HFF-Myc (cell line): ENCODE measurements at regions not wholly inside any gene's neighbourhood (a gene's known extent, or its start where the extent isn't known, plus 50 kb on each side); places are given as distances from the start of the nearest gene placed in this dataset.

Experiments used
- DNase-seq: peaks from one replicate; pipeline ENCODE4 v3.0.0-alpha.2; 2011; ENCODE audit warnings: low read depth; ENCODE audit errors: extremely low read depth
- H3K4me3 ChIP-seq: replicated peaks from 2 replicates; pipeline ENCODE4 v1.5.1; 2011; ENCODE audit warnings: low read depth, mild to moderate bottlenecking, control low read depth, low read length
- TF ChIP-seq, protein P1 (sequence below): IDR thresholded peaks from 2 replicates; pipeline ENCODE4 v1.5.1; 2012; ENCODE audit warnings: mild to moderate bottlenecking, low read depth, low read length, control low read depth; ENCODE audit errors: missing control alignments

GRCh38 chr4:124104101-124104500, 608.4 kb downstream of the ANKRD50 start:
- TF ChIP-seq, protein P1, sequence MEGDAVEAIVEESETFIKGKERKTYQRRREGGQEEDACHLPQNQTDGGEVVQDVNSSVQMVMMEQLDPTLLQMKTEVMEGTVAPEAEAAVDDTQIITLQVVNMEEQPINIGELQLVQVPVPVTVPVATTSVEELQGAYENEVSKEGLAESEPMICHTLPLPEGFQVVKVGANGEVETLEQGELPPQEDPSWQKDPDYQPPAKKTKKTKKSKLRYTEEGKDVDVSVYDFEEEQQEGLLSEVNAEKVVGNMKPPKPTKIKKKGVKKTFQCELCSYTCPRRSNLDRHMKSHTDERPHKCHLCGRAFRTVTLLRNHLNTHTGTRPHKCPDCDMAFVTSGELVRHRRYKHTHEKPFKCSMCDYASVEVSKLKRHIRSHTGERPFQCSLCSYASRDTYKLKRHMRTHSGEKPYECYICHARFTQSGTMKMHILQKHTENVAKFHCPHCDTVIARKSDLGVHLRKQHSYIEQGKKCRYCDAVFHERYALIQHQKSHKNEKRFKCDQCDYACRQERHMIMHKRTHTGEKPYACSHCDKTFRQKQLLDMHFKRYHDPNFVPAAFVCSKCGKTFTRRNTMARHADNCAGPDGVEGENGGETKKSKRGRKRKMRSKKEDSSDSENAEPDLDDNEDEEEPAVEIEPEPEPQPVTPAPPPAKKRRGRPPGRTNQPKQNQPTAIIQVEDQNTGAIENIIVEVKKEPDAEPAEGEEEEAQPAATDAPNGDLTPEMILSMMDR = no peak
- no peak for DNase-seq

GRCh38 chr4:124104628-124105027, 607.9 kb downstream of the ANKRD50 start:
- no peak overlapping the region for H3K4me3 ChIP-seq
- TF ChIP-seq, protein P1 = no peak
- no peak for DNase-seq

More at GRCh38 chr4:124104101-124104500, 608.4 kb downstream of the ANKRD50 start:
- no peak overlapping the region for H3K4me3 ChIP-seq

- TF ChIP-seq, protein P1 = no peak
- DNase-seq = no peak
- no peak overlapping the region for H3K4me3 ChIP-seq
Observed at GRCh38 chr4:124105212-124105611, 607.3 kb downstream of the ANKRD50 start.

- DNase-seq = no peak
- TF ChIP-seq, protein P1 = no peak
Observed at GRCh38 chr4:124111411-124111810, 601.1 kb downstream of the ANKRD50 start.

DNA sequence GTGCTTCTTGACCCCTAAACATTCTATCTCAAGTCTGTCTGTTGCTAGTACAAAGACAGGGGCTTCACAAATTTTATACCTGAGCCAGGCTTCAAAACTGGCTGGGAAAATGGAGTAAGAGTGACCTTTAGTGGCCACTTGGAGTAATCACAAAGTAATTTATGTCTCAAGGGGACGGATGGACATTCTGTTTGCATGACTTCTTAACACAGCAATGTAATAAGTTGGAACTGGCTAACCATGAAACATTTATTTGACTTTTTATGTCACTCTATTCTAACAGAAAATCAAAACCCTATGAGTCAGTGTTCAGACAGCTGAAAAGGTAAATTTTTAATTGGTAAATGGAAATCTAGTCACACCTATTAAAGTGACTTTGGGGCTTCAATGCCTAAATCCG, 600.6 kb downstream of the ANKRD50 start:
- TF ChIP-seq, protein P1 = peak; percentile 53
- peak; percentile 71 for DNase-seq
- no peak overlapping the region for H3K4me3 ChIP-seq

More at GRCh38 chr4:124111411-124111810, 601.1 kb downstream of the ANKRD50 start:
- H3K4me3 ChIP-seq = no peak overlapping the region

DNA sequence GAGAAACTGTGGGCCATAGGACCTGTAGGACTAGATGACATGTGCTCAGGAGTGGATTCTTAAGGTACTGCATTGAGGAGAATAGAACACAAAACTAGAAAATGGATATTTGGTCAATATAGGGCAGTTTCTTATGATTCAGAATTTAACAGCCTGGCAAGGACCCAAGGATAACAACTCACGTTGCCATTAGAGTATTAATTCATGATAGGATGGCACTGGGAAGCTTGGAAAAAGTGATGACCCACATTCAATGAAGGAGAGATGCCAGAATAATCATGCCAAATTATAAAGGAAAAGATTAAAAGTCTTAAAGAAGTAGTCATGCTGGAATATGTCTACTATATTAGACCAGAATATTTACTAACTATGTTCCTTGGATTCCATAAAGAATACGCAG, 594.5 kb downstream of the ANKRD50 start:
- H3K4me3 ChIP-seq = no peak overlapping the region
- TF ChIP-seq, protein P1 = no peak
- no peak for DNase-seq

DNA sequence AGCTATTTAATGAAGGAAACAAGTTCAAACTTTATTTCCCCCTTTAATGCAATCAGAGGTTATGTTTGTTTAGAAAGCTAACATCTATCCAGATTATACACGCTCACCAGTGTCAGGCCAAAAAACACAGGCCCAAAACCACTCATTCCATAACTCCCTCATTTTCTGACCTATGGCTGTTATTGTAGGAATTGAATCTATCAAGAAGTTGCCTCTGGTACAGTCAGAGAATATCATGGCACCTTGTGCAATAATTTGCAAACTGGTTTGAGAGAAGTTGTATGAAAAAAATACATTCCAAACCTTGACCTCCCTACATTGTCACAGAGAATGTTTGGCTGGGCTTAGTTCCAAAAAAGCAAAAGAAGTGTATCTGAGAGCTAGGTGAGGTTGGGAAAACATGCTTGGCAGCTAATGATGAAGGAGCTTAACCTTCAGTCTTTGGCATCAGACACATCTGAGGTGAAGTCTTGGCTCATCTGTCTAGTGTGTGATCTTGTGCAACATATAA, 591.0 kb downstream of the ANKRD50 start:
- TF ChIP-seq, protein P1 = no peak
- H3K4me3 ChIP-seq = no peak overlapping the region
- no peak for DNase-seq
